GM23338 (cell line): ENCODE measurements at regions not wholly inside any gene's neighbourhood (a gene's known extent, or its start where the extent isn't known, plus 50 kb on each side); places are given as distances from the start of the nearest gene placed in this dataset.

Experiments used
- ATAC-seq: fragments of 200-7000 bp; cut with Tn5 transposase; 3 replicates; pipeline ENCODE4 v1.9.1; 2020
- DNase-seq: peaks from one replicate; pipeline ENCODE4 v3.0.0-alpha.2; 2015; ENCODE audit warnings: low spot score
- H2AFZ ChIP-seq: fragments of 200-600 bp; sonication (generic); 2 replicates; pipeline ENCODE4 v1.8.0; 2016; ENCODE audit warnings: antibody characterized with exemption, mild to moderate bottlenecking, moderate library complexity
- H3F3A ChIP-seq: fragments of 200-600 bp; sonication (generic); replicated peaks from 2 replicates; pipeline ENCODE4 v1.8.0; 2017; ENCODE audit warnings: antibody characterized with exemption, mixed run types, low read depth
- H3K27ac ChIP-seq: fragments of 200-600 bp; sonication (generic); 2 replicates; pipeline ENCODE4 v1.6.1; 2016; ENCODE audit warnings: low read depth
- H3K27me3 ChIP-seq: fragments of 200-600 bp; sonication (generic); 2 replicates; pipeline ENCODE4 v1.8.0; 2016; ENCODE audit warnings: mild to moderate bottlenecking, mixed run types, moderate library complexity; ENCODE audit not compliant: insufficient read depth
- H3K36me3 ChIP-seq: fragments of 200-600 bp; sonication (generic); 2 replicates; pipeline ENCODE4 v1.8.0; 2016; ENCODE audit warnings: mild to moderate bottlenecking; ENCODE audit not compliant: insufficient read depth
- H3K4me1 ChIP-seq: fragments of 200-600 bp; sonication (generic); 2 replicates; pipeline ENCODE4 v1.8.0; 2016; ENCODE audit warnings: mild to moderate bottlenecking, moderate library complexity; ENCODE audit not compliant: insufficient read depth
- H3K4me2 ChIP-seq: fragments of 200-600 bp; sonication (generic); 2 replicates; pipeline ENCODE4 v1.7.1; 2017; ENCODE audit warnings: mixed run types
- H3K4me3 ChIP-seq: fragments of 200-600 bp; sonication (generic); 2 replicates; pipeline ENCODE4 v1.6.1; 2016; ENCODE audit warnings: mixed run types
- H3K79me2 ChIP-seq: fragments of 200-600 bp; sonication (generic); replicated peaks from 2 replicates; pipeline ENCODE4 v1.8.0; 2017; ENCODE audit warnings: mild to moderate bottlenecking; ENCODE audit not compliant: insufficient read depth
- H3K9me2 ChIP-seq: fragments of 200-600 bp; sonication (generic); 2 replicates; pipeline ENCODE4 v1.8.0; 2017; ENCODE audit not compliant: insufficient read depth
- H4K20me1 ChIP-seq: fragments of 200-600 bp; sonication (generic); replicated peaks from 2 replicates; pipeline ENCODE4 v1.8.0; 2017; ENCODE audit warnings: mild to moderate bottlenecking; ENCODE audit not compliant: insufficient read depth
- H3K27ac Mint-ChIP-seq: 2 replicates; pipeline ENCODE4 v1.8.0; 2020; ENCODE audit warnings: inconsistent platforms, mild to moderate bottlenecking, moderate library complexity, mixed read lengths
- H3K27me3 Mint-ChIP-seq: 3 replicates; pipeline ENCODE4 v1.8.0; 2022; ENCODE audit warnings: low read depth, mild to moderate bottlenecking, moderate library complexity, mixed read lengths, inconsistent platforms; ENCODE audit not compliant: insufficient read depth, poor library complexity
- H3K36me3 Mint-ChIP-seq: 3 replicates; pipeline ENCODE4 v1.8.0; 2021; ENCODE audit warnings: low read depth, mild to moderate bottlenecking, inconsistent platforms, moderate library complexity, mixed read lengths
- H3K4me1 Mint-ChIP-seq: 3 replicates; pipeline ENCODE4 v1.8.0; 2020; ENCODE audit warnings: mild to moderate bottlenecking, inconsistent platforms, mixed read lengths
- H3K4me3 Mint-ChIP-seq: 3 replicates; pipeline ENCODE4 v1.8.0; 2021; ENCODE audit warnings: moderate library complexity, mild to moderate bottlenecking, inconsistent platforms, mixed read lengths
- H3K9me3 Mint-ChIP-seq: 3 replicates; pipeline ENCODE4 v1.8.0; 2020; ENCODE audit warnings: moderate library complexity, mild to moderate bottlenecking, inconsistent platforms, mixed read lengths
- ETS1 ChIP-seq: IDR thresholded peaks from 2 replicates; pipeline ENCODE4 v1.6.1; 2016; ENCODE audit warnings: antibody characterized with exemption
- REST ChIP-seq: IDR thresholded peaks from one replicate; pipeline ENCODE4 v1.6.1; 2018; ENCODE audit warnings: antibody characterized with exemption; ENCODE audit not compliant: unreplicated experiment
- STAT1 ChIP-seq: IDR thresholded peaks from one replicate; pipeline ENCODE4 v1.6.1; 2016; ENCODE audit warnings: antibody characterized with exemption; ENCODE audit not compliant: unreplicated experiment
- ZNF114 ChIP-seq: fragments of 250-450 bp; sonication (Bioruptor Pico); IDR thresholded peaks from 2 replicates; pipeline ENCODE4 v1.5.0; 2020; ENCODE audit warnings: mild to moderate bottlenecking, moderate library complexity
- TF ChIP-seq, protein P1 (sequence below), 2 experiments: fragments of 200-600 bp in 1 of 2; sonication (generic) in 1 of 2; conservative IDR thresholded peaks; 2 replicates each; pipeline versions ENCODE4 v1.5.1 to v1.6.1; 2016 to 2017; ENCODE audit warnings: antibody characterized with exemption in 2 of 2, low read depth in 2 of 2, mild to moderate bottlenecking in 2 of 2, moderate library complexity in 1 of 2
- TF ChIP-seq, protein P2 (sequence below): fragments of 250-450 bp; sonication (Bioruptor Pico); IDR thresholded peaks from 2 replicates; pipeline ENCODE4 v1.5.0; 2020; ENCODE audit warnings: mild to moderate bottlenecking, moderate library complexity

GRCh38 chr6:110529355-110529754 lies 52.9 kb upstream of the SLC22A16 start:
- DNase-seq (no peak), ATAC-seq (no peak)
- Histone ChIP-seq H3F3A (no peaks in the 10 kb centered on the region), H3K4me3 (no peak overlapping the region), H3K27me3 (no peaks in the 10 kb centered on the region), H3K79me2 (no peaks in the 10 kb centered on the region), H3K4me1 (no peaks in the 10 kb centered on the region), H3K4me2 (no peak overlapping the region), H3K36me3 (no peaks in the 10 kb centered on the region), H4K20me1 (no peaks in the 10 kb centered on the region), H2AFZ (no peak overlapping the region; the same call in 1 of the 2 replicates), H3K27ac (no peak overlapping the region), H3K9me2 (0 out of 2 replicates have a peak, but pooled peaks cover 2% of the 10 kb centered on the region)
- Mint-ChIP-seq H3K4me3 (no peak overlapping the region), H3K27me3 (peaks cover 3% of the 10 kb centered on the region), H3K9me3 (peaks cover 4% of the 10 kb centered on the region; the same call in 1 of the 3 replicates), H3K27ac (no peak overlapping the region), H3K4me1 (peaks cover 3% of the 10 kb centered on the region; the same call in 2 of the 3 replicates), H3K36me3 (no peaks in the 10 kb centered on the region)
- TF ChIP-seq, protein P1, sequence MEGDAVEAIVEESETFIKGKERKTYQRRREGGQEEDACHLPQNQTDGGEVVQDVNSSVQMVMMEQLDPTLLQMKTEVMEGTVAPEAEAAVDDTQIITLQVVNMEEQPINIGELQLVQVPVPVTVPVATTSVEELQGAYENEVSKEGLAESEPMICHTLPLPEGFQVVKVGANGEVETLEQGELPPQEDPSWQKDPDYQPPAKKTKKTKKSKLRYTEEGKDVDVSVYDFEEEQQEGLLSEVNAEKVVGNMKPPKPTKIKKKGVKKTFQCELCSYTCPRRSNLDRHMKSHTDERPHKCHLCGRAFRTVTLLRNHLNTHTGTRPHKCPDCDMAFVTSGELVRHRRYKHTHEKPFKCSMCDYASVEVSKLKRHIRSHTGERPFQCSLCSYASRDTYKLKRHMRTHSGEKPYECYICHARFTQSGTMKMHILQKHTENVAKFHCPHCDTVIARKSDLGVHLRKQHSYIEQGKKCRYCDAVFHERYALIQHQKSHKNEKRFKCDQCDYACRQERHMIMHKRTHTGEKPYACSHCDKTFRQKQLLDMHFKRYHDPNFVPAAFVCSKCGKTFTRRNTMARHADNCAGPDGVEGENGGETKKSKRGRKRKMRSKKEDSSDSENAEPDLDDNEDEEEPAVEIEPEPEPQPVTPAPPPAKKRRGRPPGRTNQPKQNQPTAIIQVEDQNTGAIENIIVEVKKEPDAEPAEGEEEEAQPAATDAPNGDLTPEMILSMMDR (conservative IDR thresholded peaks at IDR 0.05; ENCODE audit: low read depth in 2 of 2): no peak

DNA sequence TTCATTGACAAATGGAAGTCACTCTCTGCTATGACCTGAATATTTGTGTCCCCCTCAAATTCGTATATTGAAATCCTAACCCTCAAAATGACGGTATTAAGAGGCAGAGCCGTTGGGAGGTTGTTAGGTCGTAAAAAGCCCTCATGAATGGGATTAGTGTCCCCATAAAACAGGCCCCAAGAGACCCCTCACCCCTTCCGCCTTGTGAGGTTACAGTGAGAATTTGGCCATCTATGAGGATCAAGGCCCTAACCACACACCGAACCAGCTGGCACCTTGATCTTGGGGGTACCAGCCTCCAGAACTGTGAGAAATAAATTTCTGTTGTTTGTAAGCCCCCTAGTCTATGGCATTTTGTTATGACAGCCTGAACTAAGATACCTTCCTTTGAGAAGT lies 52.5 kb upstream of the SLC22A16 start:
- Mint-ChIP-seq H3K4me3 (no peak overlapping the region), H3K27me3 (peaks cover 3% of the 10 kb centered on the region), H3K27ac (0 out of 2 replicates have a peak overlapping the region, but pooled peaks have one; percentile 13), H3K36me3 (no peaks in the 10 kb centered on the region), H3K9me3 (peaks cover 4% of the 10 kb centered on the region; the same call in 1 of the 3 replicates), H3K4me1 (peaks cover 4% of the 10 kb centered on the region; the same call in 2 of the 3 replicates)
- Histone ChIP-seq H3K79me2 (no peaks in the 10 kb centered on the region), H3K4me1 (no peaks in the 10 kb centered on the region), H3K27me3 (no peaks in the 10 kb centered on the region), H3K4me2 (no peak overlapping the region), H2AFZ (peak overlapping the region; percentile 52; the same call in 1 of the 2 replicates), H3K36me3 (no peaks in the 10 kb centered on the region), H3K9me2 (0 out of 2 replicates have a peak, but pooled peaks cover 2% of the 10 kb centered on the region), H4K20me1 (no peaks in the 10 kb centered on the region), H3F3A (no peaks in the 10 kb centered on the region), H3K4me3 (no peak overlapping the region), H3K27ac (no peak overlapping the region)
- no peak for ATAC-seq
- no peak for DNase-seq
- TF ChIP-seq ETS1: no peak
- TF ChIP-seq, protein P2, sequence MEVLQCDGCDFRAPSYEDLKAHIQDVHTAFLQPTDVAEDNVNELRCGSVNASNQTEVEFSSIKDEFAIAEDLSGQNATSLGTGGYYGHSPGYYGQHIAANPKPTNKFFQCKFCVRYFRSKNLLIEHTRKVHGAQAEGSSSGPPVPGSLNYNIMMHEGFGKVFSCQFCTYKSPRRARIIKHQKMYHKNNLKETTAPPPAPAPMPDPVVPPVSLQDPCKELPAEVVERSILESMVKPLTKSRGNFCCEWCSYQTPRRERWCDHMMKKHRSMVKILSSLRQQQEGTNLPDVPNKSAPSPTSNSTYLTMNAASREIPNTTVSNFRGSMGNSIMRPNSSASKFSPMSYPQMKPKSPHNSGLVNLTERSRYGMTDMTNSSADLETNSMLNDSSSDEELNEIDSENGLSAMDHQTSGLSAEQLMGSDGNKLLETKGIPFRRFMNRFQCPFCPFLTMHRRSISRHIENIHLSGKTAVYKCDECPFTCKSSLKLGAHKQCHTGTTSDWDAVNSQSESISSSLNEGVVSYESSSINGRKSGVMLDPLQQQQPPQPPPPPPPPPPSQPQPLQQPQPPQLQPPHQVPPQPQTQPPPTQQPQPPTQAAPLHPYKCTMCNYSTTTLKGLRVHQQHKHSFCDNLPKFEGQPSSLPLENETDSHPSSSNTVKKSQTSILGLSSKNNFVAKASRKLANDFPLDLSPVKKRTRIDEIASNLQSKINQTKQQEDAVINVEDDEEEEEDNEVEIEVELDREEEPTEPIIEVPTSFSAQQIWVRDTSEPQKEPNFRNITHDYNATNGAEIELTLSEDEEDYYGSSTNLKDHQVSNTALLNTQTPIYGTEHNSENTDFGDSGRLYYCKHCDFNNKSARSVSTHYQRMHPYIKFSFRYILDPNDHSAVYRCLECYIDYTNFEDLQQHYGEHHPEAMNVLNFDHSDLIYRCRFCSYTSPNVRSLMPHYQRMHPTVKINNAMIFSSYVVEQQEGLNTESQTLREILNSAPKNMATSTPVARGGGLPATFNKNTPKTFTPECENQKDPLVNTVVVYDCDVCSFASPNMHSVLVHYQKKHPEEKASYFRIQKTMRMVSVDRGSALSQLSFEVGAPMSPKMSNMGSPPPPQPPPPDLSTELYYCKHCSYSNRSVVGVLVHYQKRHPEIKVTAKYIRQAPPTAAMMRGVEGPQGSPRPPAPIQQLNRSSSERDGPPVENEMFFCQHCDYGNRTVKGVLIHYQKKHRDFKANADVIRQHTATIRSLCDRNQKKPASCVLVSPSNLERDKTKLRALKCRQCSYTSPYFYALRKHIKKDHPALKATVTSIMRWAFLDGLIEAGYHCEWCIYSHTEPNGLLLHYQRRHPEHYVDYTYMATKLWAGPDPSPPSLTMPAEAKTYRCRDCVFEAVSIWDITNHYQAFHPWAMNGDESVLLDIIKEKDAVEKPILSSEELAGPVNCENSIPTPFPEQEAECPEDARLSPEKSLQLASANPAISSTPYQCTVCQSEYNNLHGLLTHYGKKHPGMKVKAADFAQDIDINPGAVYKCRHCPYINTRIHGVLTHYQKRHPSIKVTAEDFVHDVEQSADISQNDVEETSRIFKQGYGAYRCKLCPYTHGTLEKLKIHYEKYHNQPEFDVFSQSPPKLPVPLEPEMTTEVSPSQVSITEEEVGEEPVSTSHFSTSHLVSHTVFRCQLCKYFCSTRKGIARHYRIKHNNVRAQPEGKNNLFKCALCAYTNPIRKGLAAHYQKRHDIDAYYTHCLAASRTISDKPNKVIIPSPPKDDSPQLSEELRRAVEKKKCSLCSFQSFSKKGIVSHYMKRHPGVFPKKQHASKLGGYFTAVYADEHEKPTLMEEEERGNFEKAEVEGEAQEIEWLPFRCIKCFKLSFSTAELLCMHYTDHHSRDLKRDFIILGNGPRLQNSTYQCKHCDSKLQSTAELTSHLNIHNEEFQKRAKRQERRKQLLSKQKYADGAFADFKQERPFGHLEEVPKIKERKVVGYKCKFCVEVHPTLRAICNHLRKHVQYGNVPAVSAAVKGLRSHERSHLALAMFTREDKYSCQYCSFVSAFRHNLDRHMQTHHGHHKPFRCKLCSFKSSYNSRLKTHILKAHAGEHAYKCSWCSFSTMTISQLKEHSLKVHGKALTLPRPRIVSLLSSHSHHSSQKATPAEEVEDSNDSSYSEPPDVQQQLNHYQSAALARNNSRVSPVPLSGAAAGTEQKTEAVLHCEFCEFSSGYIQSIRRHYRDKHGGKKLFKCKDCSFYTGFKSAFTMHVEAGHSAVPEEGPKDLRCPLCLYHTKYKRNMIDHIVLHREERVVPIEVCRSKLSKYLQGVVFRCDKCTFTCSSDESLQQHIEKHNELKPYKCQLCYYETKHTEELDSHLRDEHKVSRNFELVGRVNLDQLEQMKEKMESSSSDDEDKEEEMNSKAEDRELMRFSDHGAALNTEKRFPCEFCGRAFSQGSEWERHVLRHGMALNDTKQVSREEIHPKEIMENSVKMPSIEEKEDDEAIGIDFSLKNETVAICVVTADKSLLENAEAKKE (CRISPR knock-in tag): no peak
- TF ChIP-seq REST: no peak
- TF ChIP-seq ZNF114 (CRISPR knock-in tag): no peak
- no peak for TF ChIP-seq STAT1
